HG03520 (cell line): ENCODE measurements at regions not wholly inside any gene's neighbourhood (a gene's known extent, or its start where the extent isn't known, plus 50 kb on each side); places are given as distances from the start of the nearest gene placed in this dataset.

ENCODE experiments used
- ATAC-seq: cut with Tn5 transposase; IDR thresholded peaks from one replicate; pipeline ENCODE4 v1.9.1; 2021; ENCODE audit warnings: mild to moderate bottlenecking, moderate library complexity; ENCODE audit not compliant: unreplicated experiment

- ATAC-seq, result no peak
These were observed 804.6 kb upstream of the CXADR start for GRCh38 chr21:16708101-16708835.

GRCh38 chr21:16709866-16710550, 802.8 kb upstream of the CXADR start:
- no peak for ATAC-seq

DNA sequence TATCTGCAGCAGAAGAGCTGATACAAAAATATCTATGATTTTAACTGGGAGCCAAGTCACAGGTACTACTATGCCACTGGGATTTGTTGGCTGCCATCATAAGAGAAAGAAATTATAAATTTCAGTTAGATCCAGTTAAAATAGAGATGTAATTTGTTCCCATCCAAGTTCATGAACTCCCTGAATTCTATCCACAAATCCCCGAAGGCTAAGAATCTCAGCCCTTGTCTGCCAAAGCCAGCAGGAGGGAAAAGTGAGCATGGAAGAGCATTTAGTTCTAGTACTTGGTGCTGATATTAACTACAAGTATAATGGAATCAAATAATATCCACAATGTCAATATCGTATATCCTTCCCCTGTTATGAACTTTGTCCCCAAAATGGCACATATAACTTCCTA, 801.1 kb upstream of the CXADR start:
- no peak for ATAC-seq

- no peak for ATAC-seq
These were observed 799.3 kb upstream of the CXADR start for GRCh38 chr21:16713331-16714117.

DNA sequence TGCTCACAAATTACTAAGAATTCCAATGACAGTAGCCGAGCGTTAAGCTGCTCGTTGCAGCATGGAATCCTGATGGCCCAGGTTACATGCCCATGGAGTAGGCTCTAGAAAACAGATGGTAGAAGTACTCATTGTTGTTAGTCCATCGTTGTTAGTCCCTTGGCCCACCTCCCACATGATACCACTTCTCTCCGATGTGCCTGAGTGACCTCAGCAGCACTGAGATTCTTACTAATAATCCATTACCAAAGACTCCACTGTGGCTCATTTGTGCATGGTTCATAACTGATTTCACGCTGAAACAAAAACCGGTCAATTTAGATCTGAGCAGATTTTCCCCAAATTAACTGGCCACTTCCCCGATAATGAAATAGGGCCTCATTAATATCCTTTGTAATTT, 772.3 kb upstream of the CXADR start:
- ATAC-seq, result no peak

DNA sequence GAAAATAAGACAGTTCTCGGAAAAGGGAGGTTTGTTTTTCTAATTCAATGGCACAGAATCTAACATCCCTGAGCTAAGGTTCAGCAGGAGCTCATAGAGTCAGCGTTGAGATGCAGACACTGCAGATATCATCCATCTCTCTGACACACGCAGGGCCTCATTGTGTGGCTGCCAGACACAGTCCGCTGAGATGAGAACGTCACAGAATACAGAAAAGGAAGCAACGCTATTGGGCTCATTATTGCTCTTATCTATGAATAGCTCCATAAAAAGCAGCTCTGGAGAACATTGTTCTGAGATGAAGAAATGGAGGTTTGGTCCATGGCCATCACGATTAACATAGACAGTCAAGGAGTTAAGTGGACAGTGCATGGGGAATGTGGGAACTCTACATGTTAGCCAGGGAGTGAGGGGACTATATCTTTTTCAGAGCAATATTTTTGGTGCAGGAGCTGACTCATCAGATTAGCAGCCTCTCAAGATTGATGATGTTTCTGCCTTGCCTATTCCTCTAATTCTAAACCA, 771.6 kb upstream of the CXADR start:
- ATAC-seq, result no peak

DNA sequence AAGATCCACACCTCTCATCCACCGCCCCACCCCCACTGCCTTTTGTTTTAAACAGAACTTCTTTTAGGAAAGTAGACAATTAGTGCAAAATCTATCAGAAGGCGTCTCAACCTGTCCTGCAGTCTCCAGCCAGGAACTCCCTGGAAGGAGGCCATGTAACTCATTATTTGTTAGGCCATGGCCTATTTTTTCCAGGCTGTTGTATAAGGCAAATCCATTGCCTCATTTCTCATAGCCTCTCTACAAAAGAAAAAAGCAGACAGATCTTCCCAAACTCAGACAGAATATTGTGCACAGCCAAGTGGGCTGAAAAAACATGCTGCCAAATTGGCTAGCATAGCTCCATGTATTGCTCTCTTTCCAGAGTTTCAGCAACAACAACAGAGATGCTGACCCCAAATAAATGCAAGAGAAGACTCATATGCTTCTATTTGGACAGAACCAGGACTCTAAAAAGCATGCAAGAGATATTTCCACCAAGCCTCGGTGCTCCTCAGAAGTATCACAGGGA, 770.7 kb upstream of the CXADR start:
- ATAC-seq, result no peak

DNA sequence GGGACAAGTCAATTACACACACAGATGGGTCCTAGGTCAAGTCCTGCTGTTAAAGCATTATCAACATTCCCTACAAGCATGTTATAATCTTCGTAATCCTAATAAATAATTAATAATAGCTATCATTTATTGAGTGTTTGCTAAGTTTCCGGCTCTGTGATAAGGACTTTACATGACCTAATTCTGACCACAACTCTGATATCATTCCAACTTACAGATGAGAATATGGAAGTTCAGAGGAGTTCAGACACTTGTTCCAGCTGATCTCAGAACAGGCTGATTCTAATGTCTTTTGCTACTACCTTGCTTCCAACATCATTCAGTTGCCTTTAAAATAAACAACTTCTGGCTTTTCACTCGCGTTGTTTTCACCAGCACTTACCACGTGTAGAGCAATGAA, 770.1 kb upstream of the CXADR start:
- ATAC-seq, result no peak

- no peak for ATAC-seq
These were observed 769.5 kb upstream of the CXADR start for GRCh38 chr21:16743317-16743716.

GRCh38 chr21:16750926-16751325, 761.9 kb upstream of the CXADR start:
- no peak for ATAC-seq

DNA sequence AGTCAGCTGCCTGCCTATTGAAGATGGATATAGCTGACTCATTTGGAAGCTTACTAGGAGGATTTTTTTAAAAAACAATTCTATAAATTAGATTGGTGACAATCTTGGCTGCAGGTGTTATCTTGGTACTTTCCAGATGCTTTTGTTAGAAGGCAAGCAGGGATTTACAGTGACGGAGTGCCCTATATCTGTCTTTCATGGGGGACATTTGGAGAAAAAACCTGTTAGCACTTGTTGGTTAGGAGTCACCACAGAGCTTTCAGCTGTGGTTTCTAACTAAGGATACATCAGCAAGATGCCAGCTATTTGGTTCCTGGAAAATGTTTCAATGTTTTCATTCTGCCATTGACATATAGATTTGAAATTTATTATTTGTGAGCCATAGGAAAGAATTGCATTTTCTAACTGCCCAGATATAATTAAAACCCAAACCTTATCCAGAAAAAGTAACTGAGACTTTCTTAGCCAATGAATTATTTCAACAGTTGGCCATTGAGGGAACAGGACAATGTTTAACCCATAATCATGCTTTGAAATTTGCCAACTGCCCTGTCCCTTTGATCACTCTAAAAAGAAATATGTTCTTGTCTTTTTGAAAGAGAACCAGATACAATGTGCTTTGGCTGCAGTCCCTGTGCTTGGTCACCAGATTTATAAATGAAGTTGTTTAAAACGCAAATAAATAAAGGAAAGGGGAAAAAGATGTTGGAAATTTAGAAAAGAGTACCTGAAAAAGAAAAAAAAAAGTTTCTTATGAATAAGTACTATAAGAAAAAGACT, 761.0 kb upstream of the CXADR start:
- no peak for ATAC-seq

DNA sequence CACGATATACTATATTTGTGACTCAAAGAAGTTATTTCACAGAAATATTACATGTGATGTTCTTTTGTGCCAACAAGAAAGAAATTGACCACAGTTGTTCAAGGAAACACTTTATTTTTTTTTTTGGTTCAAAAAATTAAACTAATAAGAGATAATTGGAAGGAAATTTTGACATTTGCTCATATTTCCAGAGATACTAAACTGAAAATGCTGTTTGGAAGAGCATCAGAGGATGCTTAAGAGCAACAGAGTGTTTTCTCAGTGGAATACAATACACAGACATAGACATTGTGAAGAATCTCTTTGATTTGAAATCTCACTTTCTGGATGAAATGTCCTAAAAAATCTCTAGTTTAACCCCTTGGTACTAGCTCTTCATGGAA, 760.4 kb upstream of the CXADR start:
- ATAC-seq, result no peak

DNA sequence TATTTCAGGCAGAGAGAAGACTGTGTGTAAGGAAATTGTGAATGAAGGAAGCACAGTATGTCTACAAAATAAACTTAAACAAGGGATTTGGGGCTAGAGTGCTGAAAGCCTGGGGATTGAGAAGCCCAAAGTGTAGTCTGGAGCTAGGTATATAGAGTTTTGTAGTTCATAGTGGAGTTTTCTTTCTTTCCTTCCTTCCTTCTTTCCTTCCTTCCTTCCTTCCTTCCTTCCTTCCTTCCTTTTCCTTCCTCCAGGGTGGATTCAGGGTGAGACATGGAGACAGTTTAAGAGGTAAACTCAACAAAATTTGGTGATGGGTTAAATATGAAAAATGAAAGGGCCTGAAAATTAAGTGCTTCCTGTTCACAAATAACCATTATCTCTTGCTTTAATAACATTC, 757.8 kb upstream of the CXADR start:
- ATAC-seq, result no peak

GRCh38 chr21:16767201-16767600, 745.6 kb upstream of the CXADR start:
- ATAC-seq, result no peak

GRCh38 chr21:16768096-16768495, 744.7 kb upstream of the CXADR start:
- ATAC-seq, result no peak

DNA sequence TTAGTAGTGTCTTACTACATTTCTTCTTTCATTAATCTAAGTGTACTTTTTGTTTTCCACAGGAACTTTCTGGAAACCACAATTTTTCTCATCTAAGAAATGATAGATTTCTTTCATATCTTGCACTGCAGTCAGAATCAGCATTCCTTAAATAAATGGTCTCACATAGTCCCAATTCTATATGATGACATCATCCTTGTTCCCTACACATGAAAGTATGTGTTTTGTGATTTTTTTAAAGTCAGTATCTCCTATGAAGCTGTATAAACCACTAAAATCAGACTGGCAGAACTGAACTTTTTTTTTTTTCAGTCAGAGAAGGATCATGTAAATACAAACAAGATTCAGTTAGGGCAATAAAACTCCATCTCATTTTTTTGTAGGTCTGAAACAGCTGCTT, 742.6 kb upstream of the CXADR start:
- no peak for ATAC-seq

DNA sequence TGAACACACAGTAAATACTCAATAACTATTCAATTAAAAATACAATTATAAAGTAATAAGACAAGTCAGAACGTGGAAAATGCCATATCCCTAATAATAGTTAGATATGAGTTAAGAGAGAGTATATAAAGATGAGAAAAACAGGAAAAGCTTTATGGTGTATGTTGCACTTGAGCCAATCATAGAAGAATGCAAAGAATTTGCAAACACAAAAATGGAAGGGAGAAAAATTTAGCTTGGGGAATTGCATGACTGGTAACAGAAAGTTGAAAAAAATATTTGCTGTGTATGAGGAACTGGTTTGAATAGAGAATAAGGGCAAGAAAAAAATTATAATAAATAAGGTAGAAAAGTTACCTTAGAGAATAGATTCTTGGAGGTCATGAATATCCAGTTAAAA, 739.6 kb upstream of the CXADR start:
- no peak for ATAC-seq

- ATAC-seq, result no peak
These were observed 737.8 kb upstream of the CXADR start for GRCh38 chr21:16775076-16775475.

- ATAC-seq, result no peak
These were observed 735.7 kb upstream of the CXADR start for GRCh38 chr21:16777041-16777720.

GRCh38 chr21:16788584-16788983, 724.3 kb upstream of the CXADR start:
- no peak for ATAC-seq
